BJ (cell line): ENCODE measurements at regions not wholly inside any gene's neighbourhood (a gene's known extent, or its start where the extent isn't known, plus 50 kb on each side); places are given as distances from the start of the nearest gene placed in this dataset.

Experiments used
- CTCF ChIA-PET: fragments of 350-600 bp; formaldehyde crosslinking; extraction: SDS; loops from one replicate; lab custom pipeline; 2021; ENCODE audit warnings: antibody characterized with exemption, inconsistent platforms; lab: Yijun Ruan, JAX
- POLR2A ChIA-PET: fragments of 300-600 bp; sonication (Branson Sonifier 250); formaldehyde crosslinking; extraction: SDS; loops from one replicate; lab custom pipeline; 2021; ENCODE audit warnings: antibody characterized with exemption; lab: Charles Lee
- DNase-seq: peaks from one replicate; pipeline ENCODE4 v3.0.0-alpha.2; 2011; ENCODE audit warnings: low read depth
- H3K27me3 ChIP-seq: 2 replicates; pipeline ENCODE4 v1.6.0; 2011; ENCODE audit warnings: low read length; ENCODE audit not compliant: control insufficient read depth, insufficient read depth
- H3K36me3 ChIP-seq: 2 replicates; pipeline ENCODE4 v1.5.1; 2011; ENCODE audit warnings: low read length; ENCODE audit not compliant: control insufficient read depth, insufficient read depth
- H3K4me3 ChIP-seq: 2 replicates; pipeline ENCODE4 v1.5.1; 2011; ENCODE audit warnings: low read depth, mild to moderate bottlenecking, control low read depth, low read length
- CTCF ChIP-seq: IDR thresholded peaks from 2 replicates; pipeline ENCODE4 v1.5.1; 2011; ENCODE audit warnings: low read depth, mild to moderate bottlenecking, control low read depth, inconsistent platforms, low read length, moderate library complexity; ENCODE audit not compliant: insufficient read depth

- Histone ChIP-seq H3K36me3 (no peaks in the 10 kb centered on the region), H3K27me3 (no peaks in the 10 kb centered on the region), H3K4me3 (no peak overlapping the region)
- CTCF ChIA-PET: interaction anchor here (0.9 to 2.0 kb wide), 7 partner anchors 10 to 693 kb away, joined by 3 to 21 read pairs (median 7); no protein-coding TSS in a partner anchor
- DNase-seq: no peak
- POLR2A ChIA-PET: no interaction called here
- TF ChIP-seq CTCF: no peak
Observed at GRCh38 chr2:42848726-42849290, 56.4 kb upstream of the HAAO start.

- H3K36me3 ChIP-seq: no peaks in the 10 kb centered on the region
- no peaks in the 10 kb centered on the region for H3K27me3 ChIP-seq
- TF ChIP-seq CTCF: no peak
- CTCF ChIA-PET: interaction anchor here (0.9 to 2.0 kb wide), 5 partner anchors 10 to 77 kb away, joined by 3 to 8 read pairs (median 5); no protein-coding TSS in a partner anchor
- POLR2A ChIA-PET: no interaction called here
- no peak for DNase-seq
- H3K4me3 ChIP-seq: no peak overlapping the region
Observed at GRCh38 chr2:42848265-42848664, 55.9 kb upstream of the HAAO start.

GRCh38 chr2:42847596-42848151 is 55.3 kb upstream of the HAAO start:
- no peaks in the 10 kb centered on the region for H3K27me3 ChIP-seq
- CTCF ChIA-PET: interaction anchor here (0.6 to 2.0 kb wide), 6 partner anchors 9 to 311 kb away, joined by 3 to 7 read pairs (median 4); no protein-coding TSS in a partner anchor
- POLR2A ChIA-PET: no interaction called here

GRCh38 chr2:42846932-42847595 is 54.7 kb upstream of the HAAO start:
- DNase-seq: no peak
- H3K36me3 ChIP-seq: no peaks in the 10 kb centered on the region
- CTCF ChIA-PET: interaction anchor here (0.6 to 2.0 kb wide), 7 partner anchors 10 to 312 kb away, joined by 3 to 7 read pairs (median 4); no protein-coding TSS in a partner anchor
- H3K27me3 ChIP-seq: no peaks in the 10 kb centered on the region
- no peak overlapping the region for H3K4me3 ChIP-seq
- no peak for TF ChIP-seq CTCF
- POLR2A ChIA-PET: no interaction called here

More at GRCh38 chr2:42847596-42848151, 55.3 kb upstream of the HAAO start:
- Histone ChIP-seq H3K36me3 (no peaks in the 10 kb centered on the region), H3K4me3 (no peak overlapping the region)
- no peak for DNase-seq
- TF ChIP-seq CTCF: no peak

GRCh38 chr2:42846026-42846425 is 53.6 kb upstream of the HAAO start:
- ChIA-PET POLR2A (no interaction called here), CTCF (interaction anchor here (0.6 to 2.0 kb wide), 3 partner anchors 12 to 1069 kb away, joined by 3 to 6 read pairs (median 3); no protein-coding TSS in a partner anchor)
- DNase-seq: no peak
- Histone ChIP-seq H3K36me3 (no peaks in the 10 kb centered on the region), H3K4me3 (no peak overlapping the region), H3K27me3 (no peaks in the 10 kb centered on the region)
- TF ChIP-seq CTCF: no peak
